ENCODE measurements at regions not wholly inside any gene's neighbourhood (a gene's known extent, or its start where the extent isn't known, plus 50 kb on each side); places are given as distances from the start of the nearest gene placed in this dataset.

- no peak for TF ChIP-seq CTCF (IDR thresholded peaks at IDR 0.05; ENCODE audit: poor library complexity, severe bottlenecking)
- no peak for TF ChIP-seq EZH2 (IDR thresholded peaks at IDR 0.05; ENCODE audit: borderline replicate concordance, insufficient read depth, low read length, poor library complexity, severe bottlenecking)
- no peak for TF ChIP-seq MXI1 (conservative IDR thresholded peaks at IDR 0.05; ENCODE audit: poor library complexity, severe bottlenecking)
- TF ChIP-seq POLR2AphosphoS5 (IDR thresholded peaks at IDR 0.05) = no peak
- TF ChIP-seq TAF1 (IDR thresholded peaks at IDR 0.05; ENCODE audit: low read depth) = no peak
- TF ChIP-seq EP300 (conservative IDR thresholded peaks at IDR 0.05; ENCODE audit: poor library complexity, severe bottlenecking) = no peak
- no peak for TF ChIP-seq RAD21 (conservative IDR thresholded peaks at IDR 0.05)
- TF ChIP-seq SMC3 (conservative IDR thresholded peaks at IDR 0.05; ENCODE audit: poor library complexity) = no peak
Measured at GRCh38 chr5:97338729-97339128, 155.7 kb upstream of the RIOK2 start.
